ENCODE measurements at regions not wholly inside any gene's neighbourhood (a gene's known extent, or its start where the extent isn't known, plus 50 kb on each side); places are given as distances from the start of the nearest gene placed in this dataset.

DNA sequence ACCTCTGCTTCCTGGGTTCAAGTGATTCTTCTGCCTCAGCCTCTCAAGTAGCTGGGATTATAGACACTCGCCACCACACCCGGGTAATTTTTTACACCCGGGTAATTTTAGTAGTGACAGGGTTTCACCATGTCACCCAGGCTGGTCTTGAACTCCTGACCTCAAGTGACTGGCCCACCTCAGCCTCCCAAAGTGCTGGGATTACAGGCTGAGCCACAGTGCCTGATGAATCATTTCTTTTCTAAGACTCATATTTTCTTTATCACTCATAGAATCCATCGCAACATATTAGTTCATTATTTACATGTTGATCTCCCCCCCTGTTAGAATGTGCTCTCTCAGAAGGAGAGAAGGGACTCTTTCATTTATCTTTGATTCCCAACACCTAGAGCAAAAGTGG lies 109.5 kb upstream of the PTPRG start:
- CTCF ChIA-PET (ENCODE audit: partially characterized antibody) = no interaction called here
- Mint-ChIP-seq H3K9me3 (peaks cover 0 to 4% (median 0%) of the 10 kb centered on the region in 8 donors), H3K36me3 (no peaks in the 10 kb centered on the region), H3K4me3 (no peak overlapping the region), H3K27ac (no peak overlapping the region), H3K4me1 (no peaks in the 10 kb centered on the region), H3K27me3 (no peaks in the 10 kb centered on the region)
- H3K9me3 ChIP-seq (ENCODE audit: control insufficient read depth in 1 of 2, low read length in 2 of 2) = no peaks in the 10 kb centered on the region
- no peaks in the 10 kb centered on the region for H3K27me3 ChIP-seq (ENCODE audit: insufficient read depth, low read length)
- H3K4me1 ChIP-seq (ENCODE audit: insufficient read depth, low read length) = no peaks in the 10 kb centered on the region
- POLR2A ChIA-PET (ENCODE audit: partially characterized antibody) = no interaction called here
- H3K27ac ChIP-seq (ENCODE audit: low read depth, low read length) = no peak overlapping the region
- intact Hi-C loops (cut with micrococcal nuclease) = no loop called here
- H3K4me3 ChIP-seq (ENCODE audit: low read length in 2 of 2) = no peak overlapping the region
- no peaks in the 10 kb centered on the region for H3K36me3 ChIP-seq (ENCODE audit: insufficient read depth, low read length)
- DNase-seq = no peak

DNA sequence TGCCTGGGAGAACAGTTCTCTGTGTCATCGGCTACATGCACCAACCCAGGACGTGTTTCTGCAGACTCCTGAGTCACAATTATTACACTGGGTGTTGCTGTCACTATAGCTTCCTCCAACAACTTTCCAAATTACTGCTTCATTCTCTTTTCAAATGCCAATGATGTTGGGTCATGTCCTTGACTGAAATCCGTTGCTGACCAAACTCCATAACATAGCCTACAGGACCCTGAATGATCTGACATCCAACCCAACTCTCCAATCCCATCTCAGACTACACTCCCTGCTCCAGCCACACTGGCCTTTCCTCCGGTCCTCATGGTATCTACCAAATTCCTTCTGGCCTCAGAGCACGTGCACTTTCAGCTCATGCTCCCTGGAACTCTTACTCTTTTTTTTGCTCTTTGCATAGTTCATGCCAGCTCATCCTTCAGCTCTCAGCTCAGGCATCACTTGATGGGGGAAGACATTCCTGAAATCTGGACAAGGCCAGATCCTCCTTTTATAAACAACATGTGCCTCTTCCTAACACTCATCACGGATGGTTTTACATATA lies 108.8 kb upstream of the PTPRG start:
- no peak overlapping the region for H3K27ac ChIP-seq (ENCODE audit: low read depth, low read length)
- no peak for DNase-seq
- no peak overlapping the region for H3K27ac Mint-ChIP-seq
- H3K4me3 Mint-ChIP-seq = no peak overlapping the region
- CTCF ChIA-PET (ENCODE audit: partially characterized antibody) = no interaction called here
- H3K36me3 Mint-ChIP-seq = no peaks in the 10 kb centered on the region
- H3K36me3 ChIP-seq (ENCODE audit: insufficient read depth, low read length) = no peaks in the 10 kb centered on the region
- no peaks in the 10 kb centered on the region for H3K27me3 Mint-ChIP-seq
- H3K9me3 ChIP-seq (ENCODE audit: control insufficient read depth in 1 of 2, low read length in 2 of 2) = no peaks in the 10 kb centered on the region
- no peaks in the 10 kb centered on the region for H3K4me1 ChIP-seq (ENCODE audit: insufficient read depth, low read length)
- POLR2A ChIA-PET (ENCODE audit: partially characterized antibody) = no interaction called here
- no peaks in the 10 kb centered on the region for H3K27me3 ChIP-seq (ENCODE audit: insufficient read depth, low read length)
- peaks cover 0 to 4% (median 0%) of the 10 kb centered on the region in 8 donors for H3K9me3 Mint-ChIP-seq
- intact Hi-C loops (cut with micrococcal nuclease) = no loop called here
- H3K4me1 Mint-ChIP-seq = no peaks in the 10 kb centered on the region
- H3K4me3 ChIP-seq (ENCODE audit: low read length in 2 of 2) = no peak overlapping the region

DNA sequence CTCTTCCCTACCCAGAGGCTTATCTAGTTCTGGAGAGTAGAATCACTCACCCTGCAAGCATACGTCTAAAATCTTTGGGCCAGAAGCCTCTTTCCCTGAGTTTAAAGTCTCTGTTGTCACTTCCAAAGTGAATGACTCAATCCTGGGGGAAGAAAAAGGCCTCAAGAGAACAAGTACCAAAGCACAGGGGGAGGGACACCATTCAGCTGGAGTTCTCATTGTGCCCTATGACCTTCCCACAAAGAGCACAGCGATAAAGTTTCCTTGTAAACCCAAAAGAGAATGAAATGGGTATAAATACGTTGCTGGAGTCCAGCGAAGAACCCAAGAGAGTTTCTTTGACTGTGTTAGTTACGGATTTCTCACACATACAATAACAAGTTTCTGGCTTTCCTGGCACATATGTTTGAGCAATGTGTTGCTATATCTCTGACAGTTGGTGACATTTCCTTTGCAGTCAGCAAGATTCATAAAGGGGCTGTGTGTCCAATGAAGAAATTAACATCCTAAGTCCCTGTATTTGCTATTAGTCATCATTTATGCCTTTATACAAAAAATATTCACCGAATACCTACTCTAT lies 107.3 kb upstream of the PTPRG start:
- no peak overlapping the region for H3K4me3 Mint-ChIP-seq
- intact Hi-C loops (cut with micrococcal nuclease) = no loop called here
- H3K4me1 Mint-ChIP-seq = no peaks in the 10 kb centered on the region

DNA sequence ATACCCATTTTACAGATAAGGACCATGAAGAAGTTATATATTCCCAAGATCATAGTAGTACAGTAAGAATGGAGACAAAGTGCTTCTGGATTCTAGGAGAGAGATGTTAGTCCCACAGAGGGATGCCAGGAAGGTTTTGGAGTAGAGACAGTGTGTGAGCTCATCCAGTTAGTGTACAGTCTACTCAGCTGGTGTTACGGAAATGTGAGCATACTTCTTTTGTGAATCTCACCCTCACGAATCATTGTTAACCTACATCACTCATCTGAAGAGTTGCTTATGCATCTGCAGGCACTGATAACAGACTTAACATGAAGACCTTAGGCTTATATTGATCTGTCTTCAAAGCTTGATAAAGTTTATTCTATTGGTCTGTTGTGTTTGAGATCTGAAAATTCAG lies 106.6 kb upstream of the PTPRG start:
- no peaks in the 10 kb centered on the region for H3K36me3 Mint-ChIP-seq
- no peak for DNase-seq
- H3K4me1 Mint-ChIP-seq = no peaks in the 10 kb centered on the region
- H3K27me3 ChIP-seq (ENCODE audit: insufficient read depth, low read length) = no peaks in the 10 kb centered on the region
- no peak overlapping the region for H3K27ac Mint-ChIP-seq
- no peaks in the 10 kb centered on the region for H3K36me3 ChIP-seq (ENCODE audit: insufficient read depth, low read length)
- ChIA-PET CTCF (ENCODE audit: partially characterized antibody) (no interaction called here), POLR2A (ENCODE audit: partially characterized antibody) (no interaction called here)
- H3K9me3 Mint-ChIP-seq = peaks cover 0 to 7% (median 0%) of the 10 kb centered on the region in 8 donors
- no peak overlapping the region for H3K4me3 Mint-ChIP-seq
- no peaks in the 10 kb centered on the region for H3K9me3 ChIP-seq (ENCODE audit: control insufficient read depth in 1 of 2, low read length in 2 of 2)
- H3K27me3 Mint-ChIP-seq = no peaks in the 10 kb centered on the region
- H3K4me3 ChIP-seq (ENCODE audit: low read length in 2 of 2) = no peak overlapping the region
- no peaks in the 10 kb centered on the region for H3K4me1 ChIP-seq (ENCODE audit: insufficient read depth, low read length)
- intact Hi-C loops (cut with micrococcal nuclease) = no loop called here
- H3K27ac ChIP-seq (ENCODE audit: low read depth, low read length) = no peak overlapping the region

More for the DNA sequence above, 107.3 kb upstream of the PTPRG start:
- Histone ChIP-seq H3K27me3 (ENCODE audit: insufficient read depth, low read length) (no peaks in the 10 kb centered on the region), H3K9me3 (ENCODE audit: control insufficient read depth in 1 of 2, low read length in 2 of 2) (no peaks in the 10 kb centered on the region), H3K36me3 (ENCODE audit: insufficient read depth, low read length) (no peaks in the 10 kb centered on the region), H3K27ac (ENCODE audit: low read depth, low read length) (no peak overlapping the region), H3K4me1 (ENCODE audit: insufficient read depth, low read length) (no peaks in the 10 kb centered on the region), H3K4me3 (ENCODE audit: low read length in 2 of 2) (no peak overlapping the region)
- CTCF ChIA-PET (ENCODE audit: partially characterized antibody) = no interaction called here
- no peak overlapping the region for H3K27ac Mint-ChIP-seq
- POLR2A ChIA-PET (ENCODE audit: partially characterized antibody) = no interaction called here
- peaks cover 0 to 4% (median 0%) of the 10 kb centered on the region in 8 donors for H3K9me3 Mint-ChIP-seq
- H3K27me3 Mint-ChIP-seq = no peaks in the 10 kb centered on the region
- no peak for DNase-seq
- H3K36me3 Mint-ChIP-seq = no peaks in the 10 kb centered on the region

DNA sequence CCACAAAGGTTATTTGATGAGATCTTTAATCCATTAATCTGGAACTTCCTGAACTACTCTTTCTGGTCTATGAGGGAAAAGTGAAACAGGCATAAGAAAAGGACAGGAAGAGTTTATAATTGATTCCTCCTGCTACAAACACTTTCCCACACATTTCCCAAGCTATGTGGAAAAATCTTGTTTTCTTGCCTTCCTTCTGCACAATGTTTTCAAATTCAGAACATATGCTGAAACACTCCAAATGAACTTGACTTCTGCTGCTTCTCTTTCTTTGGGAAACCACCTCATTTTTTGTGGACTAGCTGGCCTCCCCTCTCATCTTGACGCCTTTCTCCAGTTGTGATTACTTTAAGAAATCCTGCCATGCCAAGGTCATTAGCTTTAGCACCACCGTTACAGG lies 100.7 kb upstream of the PTPRG start:
- Histone ChIP-seq H3K9me3 (ENCODE audit: control insufficient read depth in 1 of 2, low read length in 2 of 2) (no peaks in the 10 kb centered on the region), H3K4me3 (ENCODE audit: low read length in 2 of 2) (no peak overlapping the region), H3K27ac (ENCODE audit: low read depth, low read length) (no peak overlapping the region), H3K36me3 (ENCODE audit: insufficient read depth, low read length) (no peaks in the 10 kb centered on the region), H3K27me3 (ENCODE audit: insufficient read depth, low read length) (no peaks in the 10 kb centered on the region), H3K4me1 (ENCODE audit: insufficient read depth, low read length) (no peaks in the 10 kb centered on the region)
- intact Hi-C loops (cut with micrococcal nuclease) = no loop called here
- Mint-ChIP-seq H3K9me3 (peaks cover 0 to 8% (median 5%) of the 10 kb centered on the region in 8 donors), H3K27ac (no peak overlapping the region), H3K27me3 (no peaks in the 10 kb centered on the region), H3K4me1 (no peaks in the 10 kb centered on the region), H3K36me3 (no peaks in the 10 kb centered on the region), H3K4me3 (no peak overlapping the region)
- ChIA-PET CTCF (ENCODE audit: partially characterized antibody) (no interaction called here), POLR2A (ENCODE audit: partially characterized antibody) (no interaction called here)
- no peak for DNase-seq

DNA sequence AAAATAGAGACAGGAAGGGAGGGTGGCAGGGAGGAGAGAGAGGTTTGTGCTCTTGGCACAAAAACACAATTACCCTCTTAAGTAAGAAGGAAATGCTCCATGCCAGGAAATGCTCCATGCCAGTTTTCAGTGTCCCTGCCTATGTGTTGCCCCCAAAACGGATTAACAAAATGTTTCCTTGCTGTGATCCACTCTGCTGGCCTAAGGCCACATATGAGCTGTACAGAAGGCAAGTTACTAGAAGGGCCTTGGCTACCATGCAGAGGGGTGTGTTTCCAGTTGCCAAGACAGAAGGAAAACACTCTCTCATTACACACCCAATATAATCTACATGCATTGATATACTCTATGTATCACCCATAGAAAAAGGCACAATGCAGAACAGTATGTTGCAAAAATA lies 98.2 kb upstream of the PTPRG start:
- Histone ChIP-seq H3K27me3 (ENCODE audit: insufficient read depth, low read length) (no peaks in the 10 kb centered on the region), H3K9me3 (ENCODE audit: control insufficient read depth in 1 of 2, low read length in 2 of 2) (no peaks in the 10 kb centered on the region), H3K27ac (ENCODE audit: low read depth, low read length) (no peak overlapping the region), H3K36me3 (ENCODE audit: insufficient read depth, low read length) (no peaks in the 10 kb centered on the region), H3K4me3 (ENCODE audit: low read length in 2 of 2) (no peak overlapping the region), H3K4me1 (ENCODE audit: insufficient read depth, low read length) (no peaks in the 10 kb centered on the region)
- Mint-ChIP-seq H3K27me3 (no peaks in the 10 kb centered on the region), H3K27ac (no peak overlapping the region), H3K9me3 (peaks cover 0 to 8% (median 5%) of the 10 kb centered on the region in 8 donors), H3K4me3 (no peak overlapping the region), H3K4me1 (no peaks in the 10 kb centered on the region), H3K36me3 (no peaks in the 10 kb centered on the region)
- no peak for DNase-seq
- ChIA-PET POLR2A (ENCODE audit: partially characterized antibody) (no interaction called here), CTCF (ENCODE audit: partially characterized antibody) (no interaction called here)
- intact Hi-C loops (cut with micrococcal nuclease) = no loop called here

DNA sequence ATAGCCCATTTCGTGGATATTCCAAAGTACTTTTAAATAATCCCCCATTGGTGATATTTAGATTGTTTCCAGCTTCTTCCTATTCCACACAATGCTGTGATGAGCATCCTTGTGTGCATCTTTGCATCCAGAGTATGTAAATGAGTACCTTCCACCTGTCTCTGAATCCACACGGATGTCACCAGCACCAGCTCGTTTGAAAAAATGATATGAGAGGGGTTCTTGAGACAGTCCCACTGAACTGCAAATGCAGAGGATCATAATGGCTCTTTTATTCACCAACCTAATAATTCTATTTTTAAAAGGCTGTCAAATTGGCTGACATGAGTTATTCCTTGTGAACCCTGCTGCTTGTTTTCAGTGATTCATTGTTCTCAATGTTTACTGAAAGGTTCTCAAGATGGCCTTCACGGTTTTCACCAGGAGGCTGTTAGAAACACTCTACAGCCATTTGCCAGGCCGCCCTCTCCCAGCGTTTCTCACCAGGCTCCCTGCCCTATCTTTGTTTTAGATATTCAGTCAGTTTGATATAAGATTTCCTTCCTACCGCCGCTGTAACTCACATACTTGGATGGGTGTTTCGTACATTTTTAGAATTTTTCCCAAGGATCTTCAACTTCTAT lies 96.7 kb upstream of the PTPRG start:
- intact Hi-C loops (cut with micrococcal nuclease) = no loop called here
- H3K27me3 ChIP-seq (ENCODE audit: insufficient read depth, low read length) = no peaks in the 10 kb centered on the region
- H3K4me3 Mint-ChIP-seq = no peak overlapping the region
- H3K27me3 Mint-ChIP-seq = no peaks in the 10 kb centered on the region
- peaks cover under 1 to 8% (median 5%) of the 10 kb centered on the region in 8 donors for H3K9me3 Mint-ChIP-seq
- no peaks in the 10 kb centered on the region for H3K9me3 ChIP-seq (ENCODE audit: control insufficient read depth in 1 of 2, low read length in 2 of 2)
- H3K4me3 ChIP-seq (ENCODE audit: low read length in 2 of 2) = no peak overlapping the region
- H3K36me3 ChIP-seq (ENCODE audit: insufficient read depth, low read length) = no peaks in the 10 kb centered on the region
- H3K4me1 ChIP-seq (ENCODE audit: insufficient read depth, low read length) = no peaks in the 10 kb centered on the region
- H3K27ac ChIP-seq (ENCODE audit: low read depth, low read length) = no peak overlapping the region
- H3K27ac Mint-ChIP-seq = no peak overlapping the region
- H3K4me1 Mint-ChIP-seq = no peaks in the 10 kb centered on the region
- ChIA-PET CTCF (ENCODE audit: partially characterized antibody) (no interaction called here), POLR2A (ENCODE audit: partially characterized antibody) (no interaction called here)
- H3K36me3 Mint-ChIP-seq = no peaks in the 10 kb centered on the region
- no peak for DNase-seq

All from CD4-positive, alpha-beta memory T cell (primary cell).